ENCODE measurements at regions not wholly inside any gene's neighbourhood (a gene's known extent, or its start where the extent isn't known, plus 50 kb on each side); places are given as distances from the start of the nearest gene placed in this dataset.

GRCh38 chr1:230518511-230518910 lies 92.4 kb upstream of the PGBD5 start:
- no peak overlapping the region for H3K27ac ChIP-seq (replicated peaks in 1 of 4)
- intact Hi-C loops (cut with DNase I): no loop called here

DNA sequence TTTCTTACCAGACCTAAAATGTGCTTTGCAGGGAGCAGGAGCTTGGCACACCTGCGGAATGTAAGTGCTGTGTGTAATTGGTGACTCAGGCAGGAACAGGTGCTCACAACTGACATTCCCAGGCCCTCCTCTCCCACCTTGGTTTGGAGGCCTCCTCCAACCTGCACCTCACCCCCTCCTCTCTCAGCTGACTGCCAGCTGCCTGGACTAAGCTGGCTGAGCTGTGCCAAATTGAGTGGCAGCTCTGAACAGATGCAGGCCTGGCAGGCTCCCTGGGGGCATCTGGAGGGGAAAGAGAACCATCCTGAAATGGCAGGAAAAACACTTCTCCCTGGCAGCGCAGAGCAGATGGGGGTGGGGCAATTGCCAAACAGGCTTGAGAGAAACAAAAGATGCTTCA lies 91.7 kb upstream of the PGBD5 start:
- no peaks in the 10 kb centered on the region for H3K36me3 ChIP-seq
- intact Hi-C loops (cut with DNase I): no loop called here
- WGBS: 68% methylated on average over 2 of the region's 2 CpGs
- no peak overlapping the region for H3K4me3 ChIP-seq
- no peaks in the 10 kb centered on the region for H3K9me3 ChIP-seq
- no peak overlapping the region for H3K27ac ChIP-seq (replicated peaks in 1 of 4)
- peaks cover 0 to 4% (median 0%) of the 10 kb centered on the region in 4 donors for H3K4me1 ChIP-seq
- peaks cover 0 to 33% (median 0%) of the 10 kb centered on the region in 4 donors for H3K27me3 ChIP-seq
- peak; percentile 39 for DNase-seq (ENCODE audit: extremely low spot score)
- TF ChIP-seq EP300 (IDR thresholded peaks at IDR 0.05) (no peak), POLR2A (IDR thresholded peaks at IDR 0.05; ENCODE audit: low read depth) (no peak), POLR2AphosphoS5 (IDR thresholded peaks at IDR 0.05) (no peak)
- TF ChIP-seq, protein P1, sequence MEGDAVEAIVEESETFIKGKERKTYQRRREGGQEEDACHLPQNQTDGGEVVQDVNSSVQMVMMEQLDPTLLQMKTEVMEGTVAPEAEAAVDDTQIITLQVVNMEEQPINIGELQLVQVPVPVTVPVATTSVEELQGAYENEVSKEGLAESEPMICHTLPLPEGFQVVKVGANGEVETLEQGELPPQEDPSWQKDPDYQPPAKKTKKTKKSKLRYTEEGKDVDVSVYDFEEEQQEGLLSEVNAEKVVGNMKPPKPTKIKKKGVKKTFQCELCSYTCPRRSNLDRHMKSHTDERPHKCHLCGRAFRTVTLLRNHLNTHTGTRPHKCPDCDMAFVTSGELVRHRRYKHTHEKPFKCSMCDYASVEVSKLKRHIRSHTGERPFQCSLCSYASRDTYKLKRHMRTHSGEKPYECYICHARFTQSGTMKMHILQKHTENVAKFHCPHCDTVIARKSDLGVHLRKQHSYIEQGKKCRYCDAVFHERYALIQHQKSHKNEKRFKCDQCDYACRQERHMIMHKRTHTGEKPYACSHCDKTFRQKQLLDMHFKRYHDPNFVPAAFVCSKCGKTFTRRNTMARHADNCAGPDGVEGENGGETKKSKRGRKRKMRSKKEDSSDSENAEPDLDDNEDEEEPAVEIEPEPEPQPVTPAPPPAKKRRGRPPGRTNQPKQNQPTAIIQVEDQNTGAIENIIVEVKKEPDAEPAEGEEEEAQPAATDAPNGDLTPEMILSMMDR (IDR thresholded peaks at IDR 0.05): no peak

More at GRCh38 chr1:230518511-230518910, 92.4 kb upstream of the PGBD5 start:
- H3K36me3 ChIP-seq: no peaks in the 10 kb centered on the region
- no peak for TF ChIP-seq POLR2AphosphoS5 (IDR thresholded peaks at IDR 0.05)
- TF ChIP-seq EP300 (IDR thresholded peaks at IDR 0.05): no peak
- TF ChIP-seq, protein P1 (IDR thresholded peaks at IDR 0.05): no peak
- no peak for TF ChIP-seq POLR2A (IDR thresholded peaks at IDR 0.05; ENCODE audit: low read depth)
- peaks cover 0 to 4% (median 0%) of the 10 kb centered on the region in 4 donors for H3K4me1 ChIP-seq
- H3K9me3 ChIP-seq: no peaks in the 10 kb centered on the region
- H3K27me3 ChIP-seq: peaks cover 0 to 26% (median 0%) of the 10 kb centered on the region in 4 donors
- no peak for DNase-seq (ENCODE audit: extremely low spot score)
- 64% methylated on average over 5 of the region's 5 CpGs for WGBS
- no peak overlapping the region for H3K4me3 ChIP-seq

DNA sequence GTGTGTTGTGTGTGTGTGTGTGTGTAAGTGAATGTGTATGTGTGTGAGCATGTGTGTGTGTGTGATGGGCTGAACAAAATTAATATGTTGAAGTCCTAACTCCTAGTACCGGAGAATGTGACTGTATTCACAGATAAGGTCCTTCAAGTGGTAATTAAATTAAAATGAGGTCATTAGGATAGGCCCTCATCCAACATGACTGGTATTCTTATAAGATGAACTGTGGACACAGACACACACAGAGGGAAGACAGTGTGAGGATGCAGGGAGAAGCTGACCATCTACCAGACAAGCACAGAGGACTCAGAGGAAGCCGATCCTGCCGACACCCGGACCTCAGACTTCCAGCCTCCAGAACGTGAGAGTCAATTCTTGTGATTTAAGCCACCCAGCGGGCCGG lies 91.2 kb upstream of the PGBD5 start:
- Histone ChIP-seq H3K4me1 (peaks cover 0 to 4% (median 0%) of the 10 kb centered on the region in 4 donors), H3K27me3 (peaks cover 0 to 33% (median 0%) of the 10 kb centered on the region in 4 donors), H3K9me3 (no peaks in the 10 kb centered on the region), H3K4me3 (no peak overlapping the region), H3K27ac (replicated peaks in 1 of 4) (no peak overlapping the region), H3K36me3 (no peaks in the 10 kb centered on the region)
- no peak for TF ChIP-seq EP300 (IDR thresholded peaks at IDR 0.05)
- no peak for TF ChIP-seq POLR2AphosphoS5 (IDR thresholded peaks at IDR 0.05)
- TF ChIP-seq, protein P1 (IDR thresholded peaks at IDR 0.05): no peak
- TF ChIP-seq POLR2A (IDR thresholded peaks at IDR 0.05; ENCODE audit: low read depth): no peak
- intact Hi-C loops (cut with DNase I): no loop called here
- 89% methylated on average over 6 of the region's 7 CpGs for WGBS
- no peak for DNase-seq (ENCODE audit: extremely low spot score)

DNA sequence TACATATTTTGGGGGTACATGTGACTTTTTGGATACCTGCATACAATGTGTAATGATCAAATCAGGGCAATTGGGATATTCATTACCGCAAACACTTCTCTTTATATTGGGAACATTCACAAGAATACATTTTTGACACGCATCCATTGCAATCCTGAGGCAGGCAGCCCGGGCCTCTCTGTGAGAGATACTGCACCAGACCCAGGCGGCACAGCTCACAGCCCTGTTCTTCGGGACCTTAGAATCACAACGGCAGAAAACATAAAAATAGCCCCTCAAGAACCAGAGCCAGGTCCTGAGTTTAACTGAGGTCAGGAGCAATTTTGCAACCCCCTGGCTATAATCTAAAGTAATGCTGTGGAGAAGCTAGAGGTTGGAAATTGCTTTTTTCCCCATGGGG lies 90.8 kb upstream of the PGBD5 start:
- no peak overlapping the region for H3K4me3 ChIP-seq
- H3K27me3 ChIP-seq: peaks cover 0 to 33% (median 0%) of the 10 kb centered on the region in 4 donors
- H3K36me3 ChIP-seq: no peaks in the 10 kb centered on the region
- peak; percentile 47 for DNase-seq (ENCODE audit: extremely low spot score)
- TF ChIP-seq POLR2A (IDR thresholded peaks at IDR 0.05; ENCODE audit: low read depth) (no peak), EP300 (IDR thresholded peaks at IDR 0.05) (no peak), POLR2AphosphoS5 (IDR thresholded peaks at IDR 0.05) (no peak)
- TF ChIP-seq, protein P1 (IDR thresholded peaks at IDR 0.05): no peak
- WGBS: 84% methylated on average over 6 of the region's 6 CpGs
- H3K4me1 ChIP-seq: peaks cover 0 to 4% (median 0%) of the 10 kb centered on the region in 4 donors
- H3K9me3 ChIP-seq: no peaks in the 10 kb centered on the region
- intact Hi-C loops (cut with DNase I): no loop called here
- no peak overlapping the region for H3K27ac ChIP-seq (replicated peaks in 1 of 4)
